OCI-LY3 (cell line): ENCODE measurements at regions not wholly inside any gene's neighbourhood (a gene's known extent, or its start where the extent isn't known, plus 50 kb on each side); places are given as distances from the start of the nearest gene placed in this dataset.

Source experiments
- H2AFZ ChIP-seq: fragments of 200-600, 300-600 bp; shearing (Covaris generic); 2 replicates; pipeline ENCODE4 v1.6.0; 2014; ENCODE audit warnings: antibody characterized with exemption, low read depth, low read length
- H3K27ac ChIP-seq: fragments of 200-600, 300-600 bp; sonication (generic); 2 replicates; pipeline ENCODE4 v1.5.1; 2014; ENCODE audit warnings: mild to moderate bottlenecking, low read length, moderate library complexity, mixed read lengths
- H3K27me3 ChIP-seq: fragments of 200-600, 300-600 bp; sonication (generic); 2 replicates; pipeline ENCODE4 v1.6.1; 2014; ENCODE audit warnings: low read depth, low read length, mixed read lengths
- H3K36me3 ChIP-seq: fragments of 200-600, 300-600 bp; sonication (generic); replicated peaks from 2 replicates; pipeline ENCODE3; 2014; ENCODE audit warnings: low read depth, low read length, mixed read lengths
- H3K4me1 ChIP-seq: fragments of 300-600, 200-600 bp; sonication (generic); 2 replicates; pipeline ENCODE4 v1.6.1; 2014; ENCODE audit warnings: low read length, mixed read lengths
- H3K4me2 ChIP-seq: fragments of 200-600, 300-600 bp; sonication (generic); 2 replicates; pipeline ENCODE4 v1.6.1; 2014; ENCODE audit warnings: low read length, mixed read lengths
- H3K4me3 ChIP-seq: fragments of 300-600, 200-600 bp; sonication (generic); 2 replicates; pipeline ENCODE4 v1.5.1; 2014; ENCODE audit warnings: antibody characterized with exemption, mild to moderate bottlenecking, low read length, moderate library complexity
- H3K79me2 ChIP-seq: fragments of 300-600, 200-600 bp; shearing (Covaris generic); 2 replicates; pipeline ENCODE4 v1.6.1; 2014; ENCODE audit warnings: mild to moderate bottlenecking, low read length, mixed read lengths
- H3K9ac ChIP-seq: fragments of 300-600, 200-600 bp; shearing (Covaris generic); 2 replicates; pipeline ENCODE4 v1.6.0; 2014; ENCODE audit warnings: mild to moderate bottlenecking, low read length, moderate library complexity
- H3K9me3 ChIP-seq: fragments of 200-600, 300-600 bp; shearing (Covaris generic); 2 replicates; pipeline ENCODE4 v1.6.1; 2014; ENCODE audit warnings: low read length, mixed read lengths; ENCODE audit not compliant: insufficient read depth
- H4K20me1 ChIP-seq: fragments of 200-600, 300-600 bp; sonication (generic); 2 replicates; pipeline ENCODE4 v1.6.1; 2016; ENCODE audit warnings: low read length, mixed read lengths; ENCODE audit not compliant: insufficient read depth
- EZH2phosphoT487 ChIP-seq: fragments of 200-600 bp; shearing (Covaris generic); IDR thresholded peaks from 2 replicates; pipeline ENCODE4 v1.6.1; 2018; ENCODE audit warnings: antibody characterized with exemption, mixed run types, low read depth
- TF ChIP-seq, protein P1 (sequence below): fragments of 200-600, 300-600 bp; sonication (generic); IDR thresholded peaks from 2 replicates; pipeline ENCODE4 v1.5.1; 2014; ENCODE audit warnings: antibody characterized with exemption, low read length, low read depth

DNA sequence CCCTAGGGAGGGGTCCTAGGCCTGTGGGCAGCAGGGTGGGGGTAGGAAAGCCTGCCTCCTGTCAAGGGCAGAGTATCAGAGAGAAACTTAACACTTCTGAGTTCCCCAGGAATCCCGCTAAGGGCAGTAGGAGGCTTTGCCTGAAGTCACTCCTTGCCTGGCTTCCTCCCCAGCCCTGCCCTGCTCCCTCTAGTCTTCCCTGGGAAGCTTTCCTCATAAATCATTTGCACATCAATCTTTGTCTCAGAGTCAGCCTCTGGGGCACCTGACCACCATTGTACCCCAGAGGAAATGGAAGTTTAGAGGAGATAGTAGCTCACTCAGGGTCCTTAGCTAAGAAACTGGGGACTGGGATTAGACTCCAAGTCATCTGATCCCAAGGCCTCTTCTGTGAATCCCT lies 129.4 kb upstream of the TLE3 start:
- Histone ChIP-seq H3K79me2 (no peaks in the 10 kb centered on the region), H3K27ac (no peak overlapping the region), H3K9ac (no peak overlapping the region), H3K27me3 (no peaks in the 10 kb centered on the region), H3K9me3 (peaks cover 9% of the 10 kb centered on the region), H2AFZ (no peak overlapping the region), H3K4me1 (peaks cover 8% of the 10 kb centered on the region; the same call in 1 of the 2 replicates), H3K36me3 (peaks cover 11% of the 10 kb centered on the region), H3K4me2 (no peak overlapping the region), H3K4me3 (no peak overlapping the region), H4K20me1 (no peaks in the 10 kb centered on the region)
- no peak for TF ChIP-seq EZH2phosphoT487
- TF ChIP-seq, protein P1, sequence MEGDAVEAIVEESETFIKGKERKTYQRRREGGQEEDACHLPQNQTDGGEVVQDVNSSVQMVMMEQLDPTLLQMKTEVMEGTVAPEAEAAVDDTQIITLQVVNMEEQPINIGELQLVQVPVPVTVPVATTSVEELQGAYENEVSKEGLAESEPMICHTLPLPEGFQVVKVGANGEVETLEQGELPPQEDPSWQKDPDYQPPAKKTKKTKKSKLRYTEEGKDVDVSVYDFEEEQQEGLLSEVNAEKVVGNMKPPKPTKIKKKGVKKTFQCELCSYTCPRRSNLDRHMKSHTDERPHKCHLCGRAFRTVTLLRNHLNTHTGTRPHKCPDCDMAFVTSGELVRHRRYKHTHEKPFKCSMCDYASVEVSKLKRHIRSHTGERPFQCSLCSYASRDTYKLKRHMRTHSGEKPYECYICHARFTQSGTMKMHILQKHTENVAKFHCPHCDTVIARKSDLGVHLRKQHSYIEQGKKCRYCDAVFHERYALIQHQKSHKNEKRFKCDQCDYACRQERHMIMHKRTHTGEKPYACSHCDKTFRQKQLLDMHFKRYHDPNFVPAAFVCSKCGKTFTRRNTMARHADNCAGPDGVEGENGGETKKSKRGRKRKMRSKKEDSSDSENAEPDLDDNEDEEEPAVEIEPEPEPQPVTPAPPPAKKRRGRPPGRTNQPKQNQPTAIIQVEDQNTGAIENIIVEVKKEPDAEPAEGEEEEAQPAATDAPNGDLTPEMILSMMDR = no peak

DNA sequence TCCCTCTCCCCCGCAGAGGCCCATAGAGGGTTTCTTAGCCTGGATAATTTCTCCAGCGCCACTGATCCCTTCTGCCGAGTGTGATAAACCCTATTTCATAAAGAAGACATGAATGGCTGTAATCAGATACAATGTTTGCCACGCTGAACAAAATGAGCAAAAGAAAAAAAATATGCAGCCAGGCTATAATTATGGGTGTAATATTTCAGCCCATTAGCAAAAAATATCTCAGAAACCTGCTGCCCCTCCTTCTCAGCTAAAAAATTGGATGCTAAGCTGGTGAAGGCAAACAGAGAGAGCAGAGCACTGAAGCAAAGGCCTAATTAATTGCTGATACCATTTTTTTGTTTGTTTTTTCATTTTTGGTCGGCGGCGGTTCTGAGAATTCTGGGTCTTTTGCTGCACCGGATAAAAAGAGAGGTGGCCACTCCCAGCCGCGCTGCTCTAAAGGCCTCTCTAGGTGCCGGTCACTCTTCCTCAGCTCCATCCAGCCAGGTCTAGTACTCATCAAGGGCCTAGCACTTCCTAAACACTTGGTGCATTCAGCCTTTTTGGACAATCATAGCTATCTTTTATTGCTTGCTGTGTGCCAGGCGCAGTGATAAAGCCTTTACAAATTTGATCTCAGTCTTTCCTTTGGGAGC lies 128.7 kb upstream of the TLE3 start:
- Histone ChIP-seq H4K20me1 (no peaks in the 10 kb centered on the region), H3K36me3 (peaks cover 4% of the 10 kb centered on the region), H3K9ac (no peak overlapping the region), H3K9me3 (peaks cover 2% of the 10 kb centered on the region), H3K4me3 (no peak overlapping the region), H3K79me2 (no peaks in the 10 kb centered on the region), H2AFZ (no peak overlapping the region), H3K27me3 (no peaks in the 10 kb centered on the region), H3K4me1 (peaks cover 8% of the 10 kb centered on the region; the same call in 1 of the 2 replicates), H3K4me2 (no peak overlapping the region), H3K27ac (no peak overlapping the region)
- TF ChIP-seq, protein P1 = no peak
- no peak for TF ChIP-seq EZH2phosphoT487

DNA sequence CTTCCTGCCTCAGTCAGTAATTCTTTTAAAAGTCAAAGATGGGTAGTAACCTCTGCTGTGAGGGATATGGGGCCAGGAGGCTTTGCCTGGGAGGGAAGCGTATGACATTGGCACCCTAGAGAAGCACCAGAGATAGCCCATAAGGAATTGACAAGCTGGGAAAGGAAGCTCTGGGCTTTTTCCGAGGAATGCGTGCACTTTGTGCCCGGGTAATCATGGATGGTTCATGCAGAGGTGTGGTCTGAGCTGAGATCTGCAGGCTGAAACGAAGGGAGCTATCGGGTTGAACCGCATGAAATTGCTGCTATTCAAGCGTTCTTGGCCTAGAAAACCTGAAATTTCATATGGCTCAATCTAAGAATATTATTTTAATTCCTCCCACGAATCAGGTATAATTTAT lies 127.7 kb upstream of the TLE3 start:
- no peak overlapping the region for H3K4me3 ChIP-seq
- no peaks in the 10 kb centered on the region for H3K79me2 ChIP-seq
- H3K4me2 ChIP-seq = no peak overlapping the region
- H2AFZ ChIP-seq = no peak overlapping the region
- TF ChIP-seq EZH2phosphoT487 = no peak
- TF ChIP-seq, protein P1 = no peak
- H3K36me3 ChIP-seq = peaks cover 2% of the 10 kb centered on the region
- H3K4me1 ChIP-seq = peaks cover 12% of the 10 kb centered on the region
- H3K9me3 ChIP-seq = no peaks in the 10 kb centered on the region
- no peak overlapping the region for H3K9ac ChIP-seq
- no peak overlapping the region for H3K27ac ChIP-seq
- no peaks in the 10 kb centered on the region for H3K27me3 ChIP-seq
- no peaks in the 10 kb centered on the region for H4K20me1 ChIP-seq

DNA sequence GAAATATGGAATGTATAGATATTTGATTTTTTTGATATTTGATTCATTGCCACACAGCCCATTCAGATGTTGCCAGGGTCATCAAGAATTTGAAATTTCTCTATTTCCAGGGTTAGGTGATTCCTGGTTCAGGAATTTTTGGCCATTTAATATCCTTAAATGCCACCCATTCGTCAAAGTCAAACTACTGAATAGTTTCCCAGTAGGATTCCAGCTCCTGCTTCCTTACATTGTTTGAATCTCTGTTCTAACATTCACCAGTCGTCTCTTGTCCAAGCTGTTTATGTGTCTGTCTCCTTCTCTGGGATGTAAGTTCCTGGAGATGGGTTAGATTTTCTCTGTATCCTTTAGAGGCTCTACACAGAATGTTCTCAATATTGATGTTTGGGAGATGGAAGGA lies 124.9 kb upstream of the TLE3 start:
- no peak overlapping the region for H3K27ac ChIP-seq
- H4K20me1 ChIP-seq = no peaks in the 10 kb centered on the region
- H2AFZ ChIP-seq = no peak overlapping the region
- H3K79me2 ChIP-seq = no peaks in the 10 kb centered on the region
- H3K4me1 ChIP-seq = peaks cover 23% of the 10 kb centered on the region
- no peaks in the 10 kb centered on the region for H3K9me3 ChIP-seq
- no peak overlapping the region for H3K9ac ChIP-seq
- H3K4me2 ChIP-seq = no peak overlapping the region
- H3K27me3 ChIP-seq = no peaks in the 10 kb centered on the region
- no peaks in the 10 kb centered on the region for H3K36me3 ChIP-seq
- no peak overlapping the region for H3K4me3 ChIP-seq
- TF ChIP-seq, protein P1 = no peak
